CD4-positive, alpha-beta T cell treated with Interleukin-6 for 4 hours (primary cell): ENCODE measurements at regions not wholly inside any gene's neighbourhood (a gene's known extent, or its start where the extent isn't known, plus 50 kb on each side); places are given as distances from the start of the nearest gene placed in this dataset.

ENCODE experiments used
- DNase-seq: peaks from one replicate; pipeline ENCODE4 v3.0.0-alpha.2; 2020; ENCODE audit warnings: mixed read lengths

DNA sequence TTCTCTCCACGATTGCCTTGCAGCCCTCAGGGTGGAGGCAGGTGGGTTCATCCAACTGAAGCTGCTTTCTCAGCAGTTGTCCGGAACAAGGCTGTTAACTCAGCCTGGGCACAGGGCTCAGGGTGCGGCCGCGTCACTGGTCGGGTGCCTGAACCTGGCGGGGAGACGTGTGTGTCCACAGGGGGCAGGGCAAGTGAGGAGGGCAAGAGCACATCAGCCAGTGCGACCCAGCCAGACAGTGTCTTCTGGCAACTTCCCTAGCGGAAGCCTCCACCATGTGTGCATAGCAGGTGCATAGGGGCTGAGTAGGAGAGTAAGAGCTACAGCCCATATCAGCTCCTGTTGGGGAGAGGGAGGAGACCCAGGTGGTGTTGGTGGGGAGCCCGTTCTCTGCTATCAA is 150.4 kb upstream of the THRB start:
- DNase-seq, result no peak

GRCh38 chr3:24646790-24647189 is 152.1 kb upstream of the THRB start:
- no peak for DNase-seq

DNA sequence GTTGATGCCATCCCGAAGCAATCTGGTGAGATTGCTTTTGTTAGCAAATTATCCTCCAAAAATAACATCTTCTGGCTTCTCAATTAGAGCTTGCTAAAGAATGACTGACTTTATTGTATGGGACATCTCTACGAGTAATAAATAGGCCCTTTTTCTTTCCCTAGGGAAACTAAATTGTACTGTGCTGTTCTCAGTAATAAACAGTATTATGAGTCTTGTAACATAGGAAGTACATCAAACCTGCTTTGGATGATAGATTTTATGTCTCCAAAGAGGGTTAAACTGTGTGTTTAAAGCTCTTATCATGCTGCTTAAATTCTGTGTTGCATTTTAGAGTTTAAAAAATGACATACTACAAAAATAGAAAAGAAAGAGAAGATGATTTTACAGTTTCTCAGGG is 153.4 kb upstream of the THRB start:
- no peak for DNase-seq

DNA sequence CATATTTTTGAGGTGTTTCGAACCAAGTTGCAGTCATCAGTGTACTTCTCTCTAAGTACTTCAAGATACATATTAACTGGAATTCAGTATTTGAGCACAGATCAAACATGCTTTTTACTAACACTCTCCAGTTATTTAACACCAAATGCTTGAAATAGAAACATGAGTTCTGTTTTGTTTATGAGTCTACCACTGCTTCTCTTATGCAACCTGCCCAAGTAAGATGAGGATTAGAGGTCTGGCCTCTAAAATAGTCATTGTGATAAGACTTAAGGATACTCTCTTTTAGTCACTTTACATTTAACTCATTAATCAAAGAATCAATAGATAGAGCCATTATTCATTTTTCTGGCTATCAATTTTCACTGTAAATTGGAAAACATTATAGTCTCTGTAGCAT is 156.2 kb upstream of the THRB start:
- DNase-seq, result no peak

GRCh38 chr3:24657870-24658510 is 163.3 kb upstream of the THRB start:
- DNase-seq, result no peak

GRCh38 chr3:24661175-24661584 is 166.5 kb upstream of the THRB start:
- no peak for DNase-seq

GRCh38 chr3:24662449-24663345 is 168.0 kb upstream of the THRB start:
- no peak for DNase-seq

DNA sequence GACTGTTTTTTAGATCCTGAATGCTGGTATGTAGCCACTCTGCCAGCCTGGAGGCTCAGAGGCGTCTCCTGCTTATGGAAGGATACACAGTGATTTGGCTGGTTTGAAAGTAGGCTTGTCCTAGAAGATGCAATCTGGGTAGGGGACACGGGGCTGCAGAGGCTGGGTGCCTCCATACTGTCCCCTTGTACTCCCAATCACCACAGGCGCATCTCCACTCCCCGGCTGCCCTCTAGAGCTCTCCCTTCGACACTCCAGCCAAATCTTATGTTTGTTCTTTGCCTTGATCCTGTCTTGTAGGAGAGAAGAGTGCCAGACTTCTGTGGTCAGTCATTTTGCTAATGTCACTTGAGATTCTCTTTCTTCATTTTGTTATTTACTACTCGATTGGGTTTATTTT is 168.8 kb upstream of the THRB start:
- DNase-seq, result no peak

GRCh38 chr3:24668039-24668438 is 173.4 kb upstream of the THRB start:
- DNase-seq, result no peak

DNA sequence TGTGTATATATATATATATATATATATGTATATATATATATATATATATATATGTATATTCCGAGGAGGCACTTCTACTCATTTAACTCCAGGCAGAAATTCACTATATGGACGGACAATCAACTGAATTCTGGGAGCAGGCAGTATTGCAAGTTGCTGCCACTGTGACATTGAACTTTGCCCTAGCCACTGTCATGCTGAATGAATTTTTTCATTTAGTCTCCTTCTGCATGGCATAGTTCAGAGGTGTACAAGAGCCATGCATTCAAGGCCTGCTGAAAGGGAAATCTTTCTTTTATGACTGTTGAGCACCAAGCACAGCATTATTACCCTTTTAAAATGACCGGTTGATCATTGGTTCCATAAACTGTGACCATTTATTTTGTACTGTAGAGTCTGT is 176.2 kb upstream of the THRB start:
- DNase-seq, result no peak

DNA sequence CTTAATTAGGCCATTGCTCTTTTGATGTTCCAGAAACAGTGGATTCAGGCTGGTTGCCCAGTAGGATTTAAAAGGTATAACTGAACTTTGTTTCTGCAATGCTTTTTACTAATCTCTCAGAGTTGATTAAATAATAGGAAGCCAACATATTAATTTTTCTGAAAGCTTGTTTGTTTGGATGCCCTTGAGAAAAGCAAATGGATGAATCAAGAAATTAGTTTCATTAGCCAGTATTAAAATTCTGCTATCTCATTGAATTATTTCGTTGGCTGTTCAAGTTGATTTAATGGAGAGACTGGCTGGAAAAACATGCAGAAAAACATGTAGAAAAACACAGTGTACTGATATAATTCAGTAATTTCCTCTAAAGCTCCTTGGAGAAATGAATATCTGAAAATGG is 178.9 kb upstream of the THRB start:
- no peak for DNase-seq

- no peak for DNase-seq
Measured at GRCh38 chr3:24674261-24674660, 179.6 kb upstream of the THRB start.

GRCh38 chr3:24678021-24678420 is 183.4 kb upstream of the THRB start:
- DNase-seq, result no peak

- no peak for DNase-seq
Measured at GRCh38 chr3:24678421-24678865, 183.8 kb upstream of the THRB start.

DNA sequence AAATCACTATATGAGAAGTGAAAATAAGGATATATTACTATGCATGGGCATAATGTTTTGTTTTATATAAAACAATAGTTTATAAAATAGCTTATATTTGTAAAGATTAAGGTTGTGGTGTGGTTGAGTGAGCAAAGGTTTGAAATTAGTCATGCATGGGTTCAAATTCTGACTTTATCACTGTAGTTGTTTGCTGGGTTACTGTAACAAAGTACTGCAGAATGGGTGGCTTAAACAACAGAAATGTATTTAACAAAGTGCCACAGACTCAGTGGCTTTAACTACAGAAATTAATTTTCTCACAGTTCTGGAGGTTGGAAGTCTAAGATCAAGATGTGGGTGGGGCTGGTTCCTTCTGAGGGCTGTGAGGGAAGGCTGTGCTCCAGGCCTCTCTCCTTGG is 184.8 kb upstream of the THRB start:
- DNase-seq, result no peak

- peak; percentile 14 for DNase-seq
Measured at GRCh38 chr3:24680214-24680967, 185.7 kb upstream of the THRB start.

- no peak for DNase-seq
Measured at GRCh38 chr3:24682141-24682547, 187.5 kb upstream of the THRB start.

GRCh38 chr3:24683090-24683489 is 188.4 kb upstream of the THRB start:
- DNase-seq, result no peak

DNA sequence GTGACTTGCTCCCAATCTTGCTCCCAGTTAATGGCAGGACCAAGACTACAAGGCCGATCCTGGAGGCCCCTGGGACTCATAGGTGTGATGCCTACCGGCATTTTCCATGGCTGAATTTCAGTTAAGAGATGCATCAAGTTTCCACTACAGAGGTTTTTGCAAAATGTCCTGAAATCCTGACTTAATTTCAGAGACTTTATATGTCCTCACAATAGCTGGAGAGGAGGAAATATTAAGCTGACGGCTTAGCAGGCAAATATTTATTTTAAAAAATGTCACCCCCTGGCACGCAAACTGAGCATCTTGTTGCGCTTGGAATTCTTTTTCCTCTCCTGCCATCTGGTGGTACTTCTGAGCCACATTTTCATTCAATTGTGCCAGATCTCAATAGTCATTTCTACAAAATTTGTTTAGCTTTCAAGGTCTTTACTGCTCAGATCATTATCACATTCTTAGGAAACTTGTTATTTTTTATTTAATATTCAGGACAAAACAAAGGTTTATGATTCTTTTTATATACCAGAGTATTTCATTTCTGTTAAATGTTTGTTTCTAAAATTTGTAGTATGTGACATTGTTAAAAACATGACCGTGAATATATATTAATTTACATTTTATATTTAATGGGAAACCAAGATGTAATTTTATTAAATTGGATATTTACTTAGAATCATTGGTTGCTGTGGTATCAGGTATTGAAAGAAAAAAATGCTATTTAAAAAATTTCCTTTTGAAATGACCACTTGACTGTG is 189.2 kb upstream of the THRB start:
- DNase-seq, result no peak

- no peak for DNase-seq
Measured at GRCh38 chr3:24684506-24685023, 189.9 kb upstream of the THRB start.

DNA sequence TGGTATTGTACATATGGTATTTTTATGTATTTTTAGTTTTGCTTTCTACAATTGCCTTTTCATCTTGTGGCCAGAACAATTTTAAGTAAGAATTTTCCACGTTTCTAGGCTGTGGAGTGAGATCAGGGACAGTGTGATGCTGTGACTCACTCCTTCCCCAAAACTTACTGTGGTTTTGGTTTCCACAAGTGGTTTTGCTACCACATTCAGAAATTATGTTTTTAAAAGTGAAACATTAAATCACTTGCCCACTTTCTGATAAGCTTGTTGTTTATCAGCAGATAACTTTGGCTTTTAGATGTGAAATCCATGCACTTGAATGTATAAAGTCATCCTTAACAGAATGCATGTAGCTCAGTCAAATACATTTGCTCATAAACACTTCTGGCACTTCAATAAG is 192.2 kb upstream of the THRB start:
- no peak for DNase-seq

- no peak for DNase-seq
Measured at GRCh38 chr3:24687671-24688070, 193.0 kb upstream of the THRB start.
